ENCODE measurements at regions not wholly inside any gene's neighbourhood (a gene's known extent, or its start where the extent isn't known, plus 50 kb on each side); places are given as distances from the start of the nearest gene placed in this dataset.

DNA sequence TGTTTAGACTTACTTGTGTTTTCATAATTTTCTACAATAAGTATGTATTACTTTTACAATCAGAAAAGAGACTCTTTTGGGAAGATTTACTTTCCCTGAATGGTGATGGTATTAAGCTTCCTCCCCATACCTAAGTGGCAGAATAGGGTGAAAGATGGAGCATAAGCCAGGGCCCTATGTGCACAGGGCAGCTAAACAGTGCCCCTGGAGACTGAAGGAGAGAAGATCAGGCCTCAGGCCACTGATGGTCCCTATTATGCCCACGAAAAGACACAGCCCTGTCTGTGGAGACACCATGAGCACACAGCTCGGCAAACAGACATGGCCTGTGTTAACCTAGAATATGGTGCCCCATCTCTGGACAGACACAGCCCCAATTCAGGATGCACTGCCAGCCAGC, 139.4 kb downstream of the OAT start:
- TF ChIP-seq YY1 (IDR thresholded peaks at IDR 0.05; ENCODE audit: insufficient read depth, insufficient read length) = no peak
- TF ChIP-seq SUZ12 (IDR thresholded peaks at IDR 0.05; ENCODE audit: extremely low read depth, insufficient read depth, insufficient read length) = no peak
- TF ChIP-seq ZNF274 (IDR thresholded peaks at IDR 0.05; ENCODE audit: low read depth, low read length) = no peak

Data from NT2/D1 (cell line).